ENCODE measurements at regions not wholly inside any gene's neighbourhood (a gene's known extent, or its start where the extent isn't known, plus 50 kb on each side); places are given as distances from the start of the nearest gene placed in this dataset.
"Not testable (repeated sequence)": the region's sequence is repeated elsewhere in the genome, so short reads cannot be mapped to it uniquely, and the experiment has no call there.

DNA sequence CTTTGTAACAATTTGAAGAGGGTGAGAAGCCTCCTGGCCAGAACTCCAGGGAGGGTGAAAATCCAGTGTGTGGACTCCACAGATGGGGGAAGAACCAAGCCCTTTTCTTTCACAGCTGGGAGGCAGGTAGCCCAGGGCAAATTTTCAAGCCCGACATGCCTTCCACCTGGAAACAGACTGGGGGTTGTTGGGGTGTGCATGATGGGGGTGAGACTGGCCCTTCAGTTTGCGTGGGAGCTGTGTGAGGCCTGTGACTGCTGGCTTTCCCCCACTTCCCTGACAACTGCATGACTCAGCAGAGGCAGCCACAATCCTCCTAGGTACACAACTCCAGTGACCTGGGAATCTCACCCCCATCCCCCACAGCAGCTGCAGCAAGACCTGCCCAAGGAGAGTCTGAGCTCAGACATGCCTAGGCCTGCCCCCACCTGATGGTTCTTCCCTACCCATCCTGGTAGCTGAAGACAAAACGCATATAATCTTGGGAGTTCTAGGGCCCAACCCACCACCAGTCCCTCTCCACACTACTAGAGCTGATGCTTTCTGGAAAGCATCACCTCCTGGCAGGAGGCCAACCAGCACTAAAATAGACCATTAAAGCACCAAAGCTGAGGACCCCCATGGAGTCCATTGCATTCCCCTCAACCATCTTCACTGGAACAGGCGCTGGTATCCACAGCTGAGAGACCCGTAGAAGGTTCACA is 445.4 kb downstream of the TFEC start:
- POLR2A ChIA-PET = no interaction called here
- Mint-ChIP-seq H3K27ac (no peak overlapping the region), H3K27me3 (no peaks in the 10 kb centered on the region), H3K9me3 (no peaks in the 10 kb centered on the region), H3K4me3 (no peak overlapping the region), H3K4me1 (no peaks in the 10 kb centered on the region), H3K36me3 (ENCODE audit: low read depth) (no peaks in the 10 kb centered on the region)
- CTCF ChIA-PET = no interaction called here
- no peak for DNase-seq

DNA sequence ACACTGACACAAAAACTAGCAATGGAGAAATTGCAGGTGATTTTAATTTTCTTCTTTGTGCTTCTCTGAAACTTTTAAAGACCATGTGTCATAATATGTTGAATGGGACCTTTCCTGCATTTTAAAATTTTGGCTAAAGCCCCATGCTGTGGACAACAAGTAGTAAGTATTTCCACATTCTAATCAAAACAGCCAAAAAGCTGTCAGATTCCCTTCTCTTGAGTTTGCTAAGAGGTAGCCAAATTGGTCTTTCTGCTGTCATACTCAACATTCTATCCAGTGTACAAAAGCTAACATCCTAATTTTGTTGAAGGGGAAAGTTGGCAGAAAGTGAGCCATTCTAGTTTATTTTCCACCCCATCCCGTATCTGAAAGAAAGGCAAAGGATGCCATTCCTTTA is 447.6 kb downstream of the TFEC start:
- H3K27me3 Mint-ChIP-seq = no peaks in the 10 kb centered on the region
- POLR2A ChIA-PET = no interaction called here
- H3K9me3 Mint-ChIP-seq = no peaks in the 10 kb centered on the region
- no peak overlapping the region for H3K4me3 Mint-ChIP-seq
- CTCF ChIA-PET = no interaction called here
- no peak overlapping the region for H3K27ac Mint-ChIP-seq
- H3K4me1 Mint-ChIP-seq = no peaks in the 10 kb centered on the region
- H3K36me3 Mint-ChIP-seq (ENCODE audit: low read depth) = no peaks in the 10 kb centered on the region
- no peak for DNase-seq

DNA sequence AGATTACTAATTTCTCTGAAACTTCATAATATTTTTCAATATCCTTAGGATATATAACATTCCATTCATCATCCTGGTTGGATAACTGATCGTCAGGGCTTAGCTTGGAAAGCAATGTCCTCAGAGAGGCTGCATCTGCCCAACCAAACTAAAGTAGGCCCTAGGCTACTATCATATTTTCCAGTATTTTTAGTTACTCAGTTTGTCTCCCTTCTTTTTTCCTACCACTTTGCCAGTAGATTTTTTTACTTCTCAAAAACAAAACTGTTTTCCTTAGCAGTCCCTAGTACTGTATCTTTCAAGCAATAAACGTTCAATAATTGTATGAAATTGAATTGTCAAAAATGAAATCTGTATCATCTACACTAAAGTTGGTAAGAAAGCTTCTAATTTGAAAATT is 452.0 kb downstream of the TFEC start:
- H3K36me3 Mint-ChIP-seq (ENCODE audit: low read depth) = no peaks in the 10 kb centered on the region
- H3K27ac Mint-ChIP-seq = no peak overlapping the region
- no peaks in the 10 kb centered on the region for H3K4me1 Mint-ChIP-seq
- no peaks in the 10 kb centered on the region for H3K9me3 Mint-ChIP-seq
- ChIA-PET POLR2A (no interaction called here), CTCF (no interaction called here)
- no peak overlapping the region for H3K4me3 Mint-ChIP-seq
- DNase-seq = no peak
- peaks cover under 1% of the 10 kb centered on the region for H3K27me3 Mint-ChIP-seq

DNA sequence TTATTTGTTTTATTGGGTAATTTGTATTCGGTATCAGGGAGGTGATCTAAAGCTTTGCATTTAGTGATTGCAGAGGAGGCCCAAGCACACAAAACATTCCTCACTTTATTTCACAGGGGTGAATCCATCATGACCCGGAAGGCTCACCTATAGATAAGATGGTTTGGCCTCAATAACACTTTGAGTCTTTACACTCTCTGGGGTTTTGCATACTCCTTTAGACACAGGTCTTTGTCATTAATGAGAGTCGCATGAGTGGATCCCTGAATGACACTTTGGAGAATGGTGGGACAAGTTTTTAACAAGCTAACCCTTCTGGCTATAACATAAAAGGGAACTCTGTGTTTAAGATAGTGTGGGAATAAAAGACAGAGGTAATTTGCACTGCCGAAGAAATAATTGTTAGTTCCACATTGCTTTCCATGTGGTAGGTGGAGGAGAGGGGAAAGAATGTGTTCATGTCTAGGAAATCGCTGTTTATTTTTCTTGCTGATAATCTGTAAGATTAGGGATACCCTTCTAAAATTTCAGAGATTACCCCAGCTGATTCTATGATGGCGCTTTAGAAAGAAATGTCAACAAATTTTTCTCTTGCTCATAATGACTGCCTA is 455.8 kb downstream of the TFEC start:
- Mint-ChIP-seq H3K4me3 (no peak overlapping the region), H3K4me1 (no peaks in the 10 kb centered on the region), H3K9me3 (no peaks in the 10 kb centered on the region), H3K27me3 (peaks cover 1% of the 10 kb centered on the region), H3K36me3 (ENCODE audit: low read depth) (no peaks in the 10 kb centered on the region), H3K27ac (no peak overlapping the region)
- no peak for DNase-seq
- ChIA-PET CTCF (no interaction called here), POLR2A (no interaction called here)

DNA sequence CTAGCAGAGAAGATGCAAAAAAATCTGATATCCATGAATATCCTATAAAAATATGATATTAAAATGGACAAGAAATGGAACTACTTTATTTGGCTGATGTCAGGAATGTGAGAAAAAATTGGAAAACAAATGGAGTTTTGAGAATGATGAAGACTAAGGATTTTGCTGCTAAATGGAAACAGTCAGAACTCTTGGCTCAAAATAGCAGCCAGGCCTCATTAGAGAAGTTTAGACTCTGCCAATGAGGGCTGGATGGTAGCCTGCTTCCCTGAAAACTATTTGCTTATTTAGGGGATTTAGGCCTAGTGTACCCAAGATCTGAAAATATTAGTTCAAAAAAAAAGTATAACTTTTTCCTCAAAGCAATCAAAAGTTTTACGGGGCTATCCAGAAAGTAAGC is 458.5 kb downstream of the TFEC start:
- Mint-ChIP-seq H3K4me3 (no peak overlapping the region), H3K27ac (no peak overlapping the region), H3K27me3 (peaks cover 1% of the 10 kb centered on the region), H3K36me3 (ENCODE audit: low read depth) (no peaks in the 10 kb centered on the region), H3K9me3 (no peaks in the 10 kb centered on the region), H3K4me1 (no peaks in the 10 kb centered on the region)
- no peak for DNase-seq
- ChIA-PET POLR2A (no interaction called here), CTCF (no interaction called here)

DNA sequence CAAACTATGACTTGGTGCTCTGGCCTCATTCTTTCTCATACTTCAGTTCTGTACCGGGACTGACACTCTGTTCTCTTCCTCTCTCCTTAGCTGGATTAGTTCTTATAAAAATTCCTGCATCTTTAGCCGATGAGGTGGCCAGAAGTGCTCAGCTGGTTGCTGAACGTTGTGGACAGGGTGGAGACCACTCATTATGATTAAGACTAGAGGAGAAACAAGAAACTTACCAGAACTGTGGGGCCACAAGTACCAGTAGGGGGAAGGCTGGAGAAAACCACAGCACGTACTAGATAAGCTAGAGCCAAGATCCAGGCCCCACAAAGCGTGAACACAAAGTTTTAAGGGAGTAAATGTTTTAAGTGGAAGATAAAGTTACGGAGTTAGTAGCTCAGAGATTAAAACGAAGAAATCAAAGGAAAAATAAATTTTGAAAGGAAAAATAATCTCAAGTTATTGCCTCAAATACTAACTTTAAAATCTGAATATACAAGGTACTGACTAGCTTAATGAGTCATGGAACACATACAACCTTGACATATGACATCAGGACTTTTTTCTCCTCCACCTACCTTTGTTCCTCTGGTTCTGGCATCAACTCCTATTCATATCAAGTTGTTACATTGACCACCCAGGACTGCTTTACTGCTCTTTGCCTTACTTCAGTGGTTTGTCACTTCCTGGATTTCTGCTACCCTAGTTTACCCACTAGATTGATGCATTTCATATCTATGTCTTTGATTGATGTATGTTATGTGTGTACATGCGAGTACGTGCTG is 469.0 kb downstream of the TFEC start:
- Mint-ChIP-seq H3K27me3 (peaks cover 2% of the 10 kb centered on the region), H3K27ac (no peak overlapping the region), H3K4me3 (no peak overlapping the region), H3K4me1 (no peaks in the 10 kb centered on the region), H3K36me3 (ENCODE audit: low read depth) (no peaks in the 10 kb centered on the region), H3K9me3 (no peaks in the 10 kb centered on the region)
- POLR2A ChIA-PET = no interaction called here
- CTCF ChIA-PET = no interaction called here
- no peak for DNase-seq

DNA sequence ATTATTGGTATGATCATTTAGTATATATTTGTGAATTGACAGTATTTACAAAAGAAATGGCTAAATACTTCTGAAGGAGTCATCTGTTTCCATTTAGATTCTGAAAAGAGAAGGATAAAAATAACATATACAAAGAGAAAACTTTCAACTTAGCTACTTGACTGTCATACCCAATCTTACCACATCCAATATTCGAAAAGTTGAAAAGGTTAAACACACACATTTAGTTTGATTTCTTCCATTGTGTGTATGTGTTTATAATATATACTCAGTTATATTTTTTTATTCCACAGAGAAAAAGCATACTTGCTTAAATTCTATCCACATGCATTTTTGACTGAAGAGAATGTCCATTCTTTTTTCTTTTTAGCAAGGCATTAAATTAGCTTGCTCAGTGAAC is 470.7 kb downstream of the TFEC start:
- peaks cover 2% of the 10 kb centered on the region for H3K27me3 Mint-ChIP-seq
- CTCF ChIA-PET = no interaction called here
- POLR2A ChIA-PET = no interaction called here
- no peaks in the 10 kb centered on the region for H3K36me3 Mint-ChIP-seq (ENCODE audit: low read depth)
- no peaks in the 10 kb centered on the region for H3K9me3 Mint-ChIP-seq
- H3K27ac Mint-ChIP-seq = no peak overlapping the region
- no peaks in the 10 kb centered on the region for H3K4me1 Mint-ChIP-seq
- no peak overlapping the region for H3K4me3 Mint-ChIP-seq
- no peak for DNase-seq

DNA sequence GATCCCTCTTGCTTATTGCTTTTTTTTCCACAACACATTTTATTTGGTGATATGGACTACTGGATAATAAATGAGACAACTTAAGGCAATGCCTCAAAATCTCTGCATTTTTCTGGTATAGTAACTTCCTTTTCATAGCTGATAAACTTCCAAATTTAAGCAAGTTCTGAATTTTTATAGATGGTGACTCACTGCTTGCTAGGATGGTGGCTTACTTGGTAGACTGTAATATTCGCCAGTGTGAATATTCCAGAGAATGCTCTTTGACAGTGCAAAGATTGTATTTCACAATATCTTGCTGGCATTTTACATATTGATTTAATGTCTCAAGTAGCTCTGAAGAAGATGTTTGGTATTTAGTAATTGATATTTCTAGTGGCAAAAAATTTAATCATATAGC is 472.4 kb downstream of the TFEC start:
- CTCF ChIA-PET = interaction anchor here (0.6 kb wide), 1 partner anchor 931 kb away, joined by 3 read pairs; no protein-coding TSS in a partner anchor
- H3K9me3 Mint-ChIP-seq = no peaks in the 10 kb centered on the region
- H3K27me3 Mint-ChIP-seq = peaks cover 2% of the 10 kb centered on the region
- H3K4me1 Mint-ChIP-seq = no peaks in the 10 kb centered on the region
- no peak overlapping the region for H3K27ac Mint-ChIP-seq
- POLR2A ChIA-PET = no interaction called here
- H3K4me3 Mint-ChIP-seq = no peak overlapping the region
- DNase-seq = no peak
- H3K36me3 Mint-ChIP-seq (ENCODE audit: low read depth) = no peaks in the 10 kb centered on the region

DNA sequence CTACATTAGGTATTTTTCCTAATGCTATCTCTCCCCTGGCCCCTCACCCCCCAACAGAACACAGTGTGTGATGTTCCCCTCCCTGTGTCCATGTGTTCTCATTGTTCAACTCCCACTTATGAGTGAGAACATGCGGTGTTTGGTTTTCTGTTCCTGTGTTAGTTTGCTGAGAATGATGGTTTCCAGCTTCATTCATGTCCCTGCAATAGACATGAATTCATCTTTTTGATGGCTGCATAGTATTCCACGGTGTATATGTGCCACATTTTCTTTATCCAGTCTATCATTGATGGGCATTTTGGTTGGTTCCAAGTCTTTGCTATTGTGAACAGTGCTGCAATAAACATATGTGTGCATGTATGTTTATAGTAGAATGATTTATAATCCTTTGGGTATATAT is 473.3 kb downstream of the TFEC start:
- POLR2A ChIA-PET; H3K4me3 Mint-ChIP-seq; H3K9me3 Mint-ChIP-seq; H3K27ac Mint-ChIP-seq; CTCF ChIA-PET; H3K4me1 Mint-ChIP-seq; H3K36me3 Mint-ChIP-seq (ENCODE audit: low read depth); DNase-seq; H3K27me3 Mint-ChIP-seq: not testable (repeated sequence)

DNA sequence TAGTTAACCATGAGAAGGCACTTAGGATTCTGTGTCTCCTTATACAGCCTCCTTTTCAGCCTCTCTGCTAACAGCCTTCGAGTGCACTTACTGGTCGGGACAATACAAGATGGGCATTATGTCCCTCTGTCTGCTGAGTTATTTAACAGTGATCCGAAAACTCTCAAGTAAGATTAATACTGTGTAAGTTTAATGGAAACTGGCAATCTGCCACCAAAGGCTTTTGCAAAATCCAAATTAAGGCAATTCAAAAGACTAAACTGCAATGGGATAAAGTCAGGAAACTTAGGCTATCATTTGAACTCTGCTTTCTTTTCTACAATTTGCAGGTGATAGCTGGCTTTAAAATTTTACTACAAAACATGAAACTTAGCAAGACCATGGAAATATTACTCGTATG is 477.8 kb downstream of the TFEC start:
- Mint-ChIP-seq H3K27ac (no peak overlapping the region), H3K4me3 (no peak overlapping the region), H3K9me3 (no peaks in the 10 kb centered on the region), H3K4me1 (no peaks in the 10 kb centered on the region), H3K27me3 (peaks cover 2% of the 10 kb centered on the region), H3K36me3 (ENCODE audit: low read depth) (no peaks in the 10 kb centered on the region)
- no peak for DNase-seq
- ChIA-PET POLR2A (no interaction called here), CTCF (no interaction called here)

DNA sequence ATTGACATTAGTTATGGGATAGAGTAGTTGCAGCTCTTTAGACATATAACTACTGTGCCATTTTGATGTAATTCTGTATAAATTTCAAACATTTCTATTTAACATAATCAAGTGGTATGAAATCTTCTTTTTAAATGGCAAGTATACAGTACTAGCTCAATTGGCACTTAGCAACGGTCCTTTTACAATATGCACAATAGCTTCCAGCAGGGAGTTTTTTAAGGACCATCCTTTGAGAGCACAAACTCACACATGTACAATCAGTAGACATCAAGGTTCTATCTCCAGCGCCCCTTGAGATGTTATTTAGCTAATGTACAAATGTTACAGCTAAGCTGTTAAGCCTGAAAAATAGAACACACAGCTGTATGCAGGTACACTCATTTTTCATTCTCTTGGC is 480.7 kb downstream of the TFEC start:
- no peaks in the 10 kb centered on the region for H3K9me3 Mint-ChIP-seq
- H3K4me3 Mint-ChIP-seq = no peak overlapping the region
- H3K27ac Mint-ChIP-seq = no peak overlapping the region
- H3K4me1 Mint-ChIP-seq = no peaks in the 10 kb centered on the region
- ChIA-PET POLR2A (no interaction called here), CTCF (no interaction called here)
- DNase-seq = no peak
- H3K36me3 Mint-ChIP-seq (ENCODE audit: low read depth) = no peaks in the 10 kb centered on the region
- peaks cover 2% of the 10 kb centered on the region for H3K27me3 Mint-ChIP-seq

DNA sequence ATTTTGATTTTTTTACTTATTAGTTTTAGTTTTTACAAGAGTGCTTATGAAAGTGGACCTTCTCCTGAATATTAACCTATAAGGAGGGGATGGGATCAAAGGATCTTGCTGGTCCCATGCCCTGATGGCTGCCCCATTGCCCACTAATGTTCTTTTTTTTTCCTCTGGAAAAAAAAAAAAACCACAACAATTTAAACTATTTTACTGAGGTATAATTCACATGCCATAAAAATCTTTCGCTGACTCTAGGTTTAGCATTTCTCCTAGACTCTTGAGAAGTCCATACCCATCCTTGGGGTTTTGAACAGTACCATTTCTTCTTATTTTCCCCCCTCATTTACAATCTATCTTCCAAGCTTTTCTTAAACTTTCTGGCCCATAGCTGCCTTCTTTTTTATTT is 481.8 kb downstream of the TFEC start:
- H3K9me3 Mint-ChIP-seq = no peaks in the 10 kb centered on the region
- no peak for DNase-seq
- CTCF ChIA-PET = no interaction called here
- H3K4me1 Mint-ChIP-seq = no peaks in the 10 kb centered on the region
- H3K27ac Mint-ChIP-seq = no peak overlapping the region
- peaks cover 2% of the 10 kb centered on the region for H3K27me3 Mint-ChIP-seq
- H3K4me3 Mint-ChIP-seq = no peak overlapping the region
- no peaks in the 10 kb centered on the region for H3K36me3 Mint-ChIP-seq (ENCODE audit: low read depth)
- POLR2A ChIA-PET = no interaction called here

DNA sequence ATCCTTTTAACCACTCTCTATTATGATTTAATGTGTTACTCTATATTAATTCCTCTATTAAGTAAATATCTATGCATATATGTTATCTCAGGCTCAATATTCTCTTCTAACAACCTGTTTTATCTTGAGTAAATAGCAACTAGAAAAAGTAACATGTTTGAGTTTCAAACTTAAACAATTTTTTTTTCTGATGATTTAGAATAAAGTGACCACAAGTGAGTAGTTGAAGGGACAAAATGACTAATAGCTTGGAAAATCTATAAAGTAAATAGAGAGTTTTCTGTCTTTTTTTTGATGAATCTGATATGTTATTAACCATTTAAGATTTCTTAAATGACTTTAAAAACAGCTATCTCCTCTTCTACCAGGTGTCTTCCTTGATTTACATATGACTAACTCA is 483.8 kb downstream of the TFEC start:
- DNase-seq = no peak
- ChIA-PET POLR2A (no interaction called here), CTCF (no interaction called here)
- no peak overlapping the region for H3K4me3 Mint-ChIP-seq
- no peaks in the 10 kb centered on the region for H3K9me3 Mint-ChIP-seq
- no peaks in the 10 kb centered on the region for H3K36me3 Mint-ChIP-seq (ENCODE audit: low read depth)
- peaks cover 2% of the 10 kb centered on the region for H3K27me3 Mint-ChIP-seq
- H3K4me1 Mint-ChIP-seq = no peaks in the 10 kb centered on the region
- H3K27ac Mint-ChIP-seq = no peak overlapping the region

DNA sequence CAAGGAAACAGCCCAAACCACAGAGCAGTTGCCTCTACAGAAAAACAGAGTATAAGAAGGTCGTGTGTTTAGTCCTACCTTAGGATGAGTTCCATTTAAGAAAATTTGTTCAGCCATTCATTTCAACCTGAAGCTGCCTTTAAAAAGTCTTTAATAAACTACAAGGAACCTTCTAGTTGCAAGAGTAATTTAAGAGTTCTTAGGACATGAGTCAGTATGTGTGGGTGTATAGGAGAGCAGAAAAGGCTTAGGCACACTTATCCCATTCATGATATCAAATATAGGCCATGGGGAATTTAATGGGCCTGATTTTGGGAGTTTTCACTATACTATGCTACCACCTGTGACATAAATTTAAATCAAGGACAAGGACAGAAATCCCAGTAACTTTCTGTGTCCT is 496.8 kb downstream of the TFEC start:
- H3K36me3 Mint-ChIP-seq (ENCODE audit: low read depth) = no peaks in the 10 kb centered on the region
- no peak overlapping the region for H3K4me3 Mint-ChIP-seq
- ChIA-PET CTCF (no interaction called here), POLR2A (no interaction called here)
- H3K4me1 Mint-ChIP-seq = no peaks in the 10 kb centered on the region
- no peak for DNase-seq
- no peaks in the 10 kb centered on the region for H3K9me3 Mint-ChIP-seq
- no peak overlapping the region for H3K27ac Mint-ChIP-seq
- H3K27me3 Mint-ChIP-seq = no peaks in the 10 kb centered on the region
